SK-N-DZ (cell line): ENCODE measurements at regions not wholly inside any gene's neighbourhood (a gene's known extent, or its start where the extent isn't known, plus 50 kb on each side); places are given as distances from the start of the nearest gene placed in this dataset.

Experiments used
- DNase-seq: peaks from one replicate; pipeline ENCODE4 v3.0.0-alpha.2; 2015; ENCODE audit warnings: low spot score

DNA sequence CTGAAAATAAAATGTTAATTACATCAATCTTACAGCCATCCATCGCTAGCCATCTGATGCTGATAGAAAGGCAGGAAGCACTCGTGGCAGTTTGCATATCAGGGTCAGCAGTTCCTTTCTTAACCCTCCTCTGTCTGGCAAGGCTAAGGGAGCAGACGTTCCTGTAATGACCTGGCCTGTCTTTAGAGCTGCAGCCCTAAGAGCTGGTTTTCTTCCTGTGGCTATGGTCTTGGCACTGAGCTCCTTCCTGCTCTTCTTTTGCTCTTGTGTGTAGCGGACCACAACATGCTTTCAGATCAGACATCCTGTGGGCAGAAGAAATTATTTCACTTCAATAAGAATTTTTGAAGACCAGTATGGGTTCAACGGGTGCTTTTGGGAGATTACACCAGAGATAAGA is 170.4 kb downstream of the DAD1 start:
- no peak for DNase-seq

DNA sequence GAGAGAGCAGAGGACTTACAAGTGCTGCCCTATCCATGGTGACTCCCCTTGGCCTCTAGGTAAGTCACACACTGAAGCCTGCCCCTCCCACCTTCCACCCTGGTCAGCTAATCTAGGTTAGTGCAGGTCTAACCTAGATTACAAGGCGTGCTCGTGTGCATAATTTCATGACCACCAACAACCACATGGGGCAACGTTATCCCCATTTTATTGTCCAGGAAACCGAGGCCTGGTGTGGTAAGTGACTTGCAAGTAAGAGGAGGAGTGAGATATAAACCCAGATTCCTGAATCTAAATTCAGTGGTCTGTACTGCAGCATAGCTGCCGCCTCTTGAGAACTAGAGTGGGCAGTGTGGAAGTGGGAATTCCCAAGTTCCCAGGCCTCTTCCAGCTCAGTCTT is 171.1 kb downstream of the DAD1 start:
- no peak for DNase-seq

- DNase-seq: no peak
Observed at GRCh38 chr14:22416193-22416592, 172.8 kb downstream of the DAD1 start.

DNA sequence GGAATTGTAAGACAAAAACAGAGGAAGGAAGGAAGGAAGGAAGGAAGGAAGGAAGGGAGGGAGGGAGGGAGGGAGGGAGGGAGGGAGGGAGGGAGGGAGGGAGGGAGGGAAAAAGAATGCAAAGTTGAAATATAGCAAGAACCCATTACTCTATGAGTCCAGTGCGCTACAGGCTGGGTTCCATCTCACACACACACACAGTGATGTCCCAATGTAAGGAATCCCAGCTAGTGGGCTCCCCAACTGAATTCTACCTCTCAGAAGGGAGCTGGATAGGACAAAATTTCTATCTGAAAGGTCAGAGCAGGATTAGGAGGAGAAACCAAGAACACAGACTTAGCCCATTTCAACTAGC is 173.4 kb downstream of the DAD1 start:
- no peak for DNase-seq

- DNase-seq: no peak
Observed at GRCh38 chr14:22414876-22415604, 174.0 kb downstream of the DAD1 start.

DNA sequence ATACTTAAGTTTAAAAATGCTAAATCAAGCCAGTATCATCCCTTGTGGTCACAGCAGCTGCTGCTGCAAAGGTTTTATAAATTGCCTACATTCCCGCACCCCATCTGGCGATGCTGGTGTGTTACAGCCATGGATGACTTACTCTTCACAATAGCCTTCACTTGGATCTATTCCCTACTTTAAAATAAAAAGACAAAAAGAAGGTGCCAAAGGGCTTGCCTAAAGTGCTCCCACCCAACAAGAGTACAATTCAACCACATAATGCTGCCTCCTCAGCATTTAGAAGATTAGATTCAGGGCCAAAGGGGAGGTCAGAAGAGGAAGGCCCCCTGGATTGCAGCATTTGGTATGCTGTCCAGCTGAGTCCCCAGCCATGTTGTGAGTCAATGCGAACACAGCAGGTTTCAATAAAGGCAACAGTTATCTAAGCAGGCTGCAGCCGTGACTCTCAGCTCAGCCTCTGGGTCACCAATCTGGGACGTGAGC is 176.1 kb downstream of the DAD1 start:
- DNase-seq: no peak

DNA sequence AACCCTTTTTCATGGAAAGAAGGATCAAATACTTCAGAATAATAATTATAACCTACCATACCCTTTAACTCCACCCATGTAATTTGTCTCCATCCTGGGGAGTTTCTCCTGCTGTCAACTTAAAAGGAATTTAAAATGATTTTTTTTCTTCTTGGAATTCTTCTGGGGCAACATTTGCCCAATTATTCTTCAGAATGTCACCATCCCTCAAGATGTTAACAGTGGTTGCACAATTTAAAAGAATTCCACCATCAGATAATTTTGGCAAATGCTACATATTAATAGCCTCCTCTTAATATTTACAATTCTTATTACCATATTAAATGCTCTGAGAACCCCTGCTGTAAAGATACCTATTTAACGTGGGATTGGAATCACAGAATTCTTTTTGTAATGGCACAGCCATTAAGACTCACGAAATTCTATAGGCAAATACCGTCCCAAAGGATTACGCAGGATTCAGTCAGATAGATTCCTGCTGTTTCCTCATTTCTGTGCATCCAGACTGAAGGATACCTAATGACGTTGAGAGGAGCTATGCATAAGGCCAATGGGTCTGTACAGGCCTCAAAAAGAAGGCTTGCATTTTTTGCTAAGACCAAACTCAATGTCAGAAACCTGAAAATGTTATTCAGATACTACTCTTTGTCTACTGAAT is 177.5 kb downstream of the DAD1 start:
- DNase-seq: no peak

DNA sequence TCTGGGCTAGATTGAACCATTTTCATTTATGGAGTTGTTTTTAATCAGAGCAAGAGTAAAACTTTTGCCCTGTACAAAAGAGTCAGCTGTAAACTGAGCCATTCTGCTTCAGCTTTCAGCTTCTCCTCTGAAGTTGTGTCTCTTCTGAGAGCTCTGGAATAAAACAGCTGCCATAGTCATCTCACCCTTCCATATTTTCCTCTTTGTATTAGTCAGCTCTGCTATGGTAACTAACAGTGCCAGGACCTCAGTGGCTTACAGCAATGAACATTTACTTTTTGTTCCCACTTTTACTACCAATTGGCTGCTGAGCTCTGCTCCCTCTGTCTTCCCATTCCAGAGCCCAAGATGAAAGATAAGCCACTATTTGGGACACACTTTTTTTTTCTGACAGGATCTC is 178.5 kb downstream of the DAD1 start:
- no peak for DNase-seq

DNA sequence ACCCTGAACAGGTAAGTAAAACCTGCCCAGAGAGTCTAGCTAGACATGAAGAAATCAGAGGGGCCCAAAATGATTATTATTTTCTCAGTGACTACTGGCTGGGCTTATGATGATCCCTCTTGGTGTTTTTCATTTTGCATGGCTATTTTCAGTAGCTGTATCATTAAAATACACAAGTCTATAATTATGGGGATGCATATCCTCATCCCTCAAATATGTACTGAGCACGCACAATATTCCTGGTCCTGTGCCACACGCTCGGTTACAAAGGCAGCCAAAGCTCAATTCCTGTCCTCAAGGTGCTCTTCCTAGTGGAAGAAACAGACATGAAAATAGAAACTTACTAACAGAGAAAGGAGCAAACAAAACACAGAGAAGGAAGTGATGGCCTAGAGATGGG is 180.0 kb downstream of the DAD1 start:
- no peak for DNase-seq

GRCh38 chr14:22408547-22408946 is 180.5 kb downstream of the DAD1 start:
- DNase-seq: no peak

GRCh38 chr14:22407033-22407432 is 182.0 kb downstream of the DAD1 start:
- DNase-seq: no peak

- DNase-seq: no peak
Observed at GRCh38 chr14:22405201-22405600, 183.8 kb downstream of the DAD1 start.

- no peak for DNase-seq
Observed at GRCh38 chr14:22403296-22403695, 185.7 kb downstream of the DAD1 start.

DNA sequence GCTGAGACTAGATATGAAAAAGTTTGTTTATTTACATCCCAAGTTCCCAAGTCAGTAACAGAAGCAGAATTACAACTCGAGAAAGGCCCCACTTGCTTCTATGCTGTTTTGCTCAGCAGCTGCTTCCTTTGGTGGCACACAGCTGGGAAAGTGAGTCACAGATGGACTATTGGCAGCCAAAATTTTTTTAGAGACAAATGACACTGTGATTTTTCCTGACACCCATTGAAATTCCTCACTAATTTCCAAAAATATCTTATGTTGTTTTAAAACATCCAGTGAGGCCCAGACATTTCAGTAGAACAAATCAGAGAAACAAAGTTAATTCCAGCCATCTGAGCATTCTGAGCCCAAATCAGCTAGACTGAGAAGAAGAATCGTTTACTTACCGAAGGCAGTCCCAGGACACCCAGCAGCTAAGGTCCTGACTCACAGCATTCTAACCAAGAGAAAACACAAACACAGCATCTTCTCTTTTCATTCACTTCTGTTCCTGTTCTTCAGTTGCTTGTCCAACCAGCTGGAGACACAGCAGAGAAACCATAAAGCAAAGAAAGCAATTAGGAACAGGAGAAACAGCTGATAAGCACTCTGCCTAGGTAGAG is 188.3 kb downstream of the DAD1 start:
- no peak for DNase-seq

DNA sequence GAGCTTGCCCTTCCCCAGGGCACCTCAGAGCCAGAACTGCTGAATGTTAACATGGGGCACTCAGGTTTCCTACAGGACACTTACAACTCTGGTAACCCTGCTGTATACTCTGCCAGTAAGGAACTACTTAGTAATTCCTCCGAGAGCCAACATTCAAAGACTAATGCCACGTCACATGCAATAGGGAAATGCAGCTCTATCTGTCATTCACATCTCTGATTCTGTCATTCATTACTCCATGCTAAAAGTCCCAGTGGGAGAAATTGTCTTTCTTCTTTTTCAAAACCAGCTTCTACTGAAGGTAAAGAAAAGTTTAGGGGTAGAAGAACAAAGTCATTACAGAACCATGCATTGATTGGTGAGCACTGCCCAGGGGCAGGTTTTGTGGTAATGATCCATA is 189.2 kb downstream of the DAD1 start:
- DNase-seq: no peak

DNA sequence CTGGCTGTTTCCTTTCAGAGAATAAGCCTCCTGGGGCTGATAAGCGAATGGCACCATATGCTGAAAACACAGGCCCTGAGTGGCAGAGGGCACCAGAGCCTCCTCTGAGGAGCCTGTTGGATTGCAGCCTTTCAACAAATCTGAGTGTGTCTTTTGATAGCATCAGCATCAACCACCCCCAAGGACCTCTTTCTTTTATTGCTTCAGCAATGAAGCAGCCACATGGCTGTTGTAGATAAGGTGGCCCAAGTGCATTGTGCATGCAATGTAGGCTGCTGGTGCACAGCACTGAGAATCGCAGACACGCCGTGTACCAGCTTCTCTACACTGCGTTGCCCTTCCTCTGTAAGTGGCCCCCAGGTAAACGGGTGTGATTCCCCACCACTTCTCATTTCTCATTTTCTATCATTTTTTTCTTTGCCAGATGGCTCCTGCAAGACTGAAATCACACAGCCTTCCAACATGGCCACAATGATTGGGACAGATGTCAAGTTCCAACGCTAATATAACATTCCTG is 191.7 kb downstream of the DAD1 start:
- DNase-seq: no peak

GRCh38 chr14:22395803-22396202 is 193.2 kb downstream of the DAD1 start:
- DNase-seq: no peak

GRCh38 chr14:22394616-22395015 is 194.4 kb downstream of the DAD1 start:
- DNase-seq: no peak

GRCh38 chr14:22393796-22394195 is 195.2 kb downstream of the DAD1 start:
- no peak for DNase-seq

DNA sequence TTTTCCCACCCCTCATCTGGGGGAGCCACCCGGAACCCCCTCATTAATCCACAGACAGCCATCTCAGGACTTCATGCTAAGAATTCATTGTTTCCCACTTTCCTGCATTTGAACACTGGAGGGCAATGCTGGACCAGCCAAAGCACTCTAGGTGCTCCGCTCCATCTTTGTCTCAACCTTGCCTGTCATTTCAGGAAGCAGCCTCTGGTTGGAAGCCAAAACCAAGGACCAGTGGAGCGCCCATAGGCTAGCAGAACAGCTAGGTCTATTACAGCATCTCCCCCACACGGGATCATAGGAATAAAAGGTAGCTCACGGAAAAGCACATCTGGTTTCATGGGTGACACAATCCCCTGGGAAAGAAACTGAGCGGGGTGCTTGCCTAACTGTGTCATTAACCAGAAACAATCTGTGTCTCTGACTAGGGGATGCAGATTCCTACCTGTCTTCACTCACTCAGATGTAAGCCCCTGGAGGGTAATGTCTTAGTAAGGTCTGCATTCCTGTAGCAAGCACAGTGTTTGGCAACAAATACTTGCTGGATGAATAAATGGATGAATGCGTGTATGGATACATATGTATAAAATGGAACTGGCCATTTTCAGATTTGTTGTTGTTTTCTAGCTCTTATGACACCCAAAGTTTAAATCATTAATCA is 197.0 kb downstream of the DAD1 start:
- no peak for DNase-seq

DNA sequence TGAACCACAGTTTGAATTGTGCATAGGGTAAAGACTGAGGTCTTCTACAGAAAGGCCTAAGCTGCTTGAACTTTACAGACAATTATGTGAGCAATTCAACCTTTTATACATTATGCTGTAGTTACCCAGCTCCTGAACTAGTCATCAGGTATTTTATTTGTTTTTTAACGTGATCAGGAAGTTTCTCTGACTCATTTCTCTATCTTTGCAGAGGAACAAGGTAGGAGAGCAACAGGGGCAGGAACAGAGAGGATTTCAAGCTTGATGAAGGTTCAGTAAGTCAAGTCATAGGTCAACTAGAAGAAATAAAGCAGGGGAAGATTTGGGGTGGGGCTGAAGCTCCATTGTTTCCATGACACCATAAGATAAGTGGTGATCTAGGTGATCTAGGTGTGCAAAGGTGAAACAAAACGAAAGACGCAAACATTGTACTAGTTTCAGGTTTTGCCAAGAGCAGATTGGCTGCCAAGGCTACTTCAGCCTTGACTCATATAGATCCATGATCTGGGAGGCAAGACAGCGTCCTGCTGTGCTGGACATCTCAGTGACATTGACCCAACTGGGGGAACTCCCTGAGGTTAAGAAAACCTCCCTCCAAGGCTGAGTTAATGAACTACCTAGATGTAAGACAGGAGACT is 198.1 kb downstream of the DAD1 start:
- no peak for DNase-seq

DNA sequence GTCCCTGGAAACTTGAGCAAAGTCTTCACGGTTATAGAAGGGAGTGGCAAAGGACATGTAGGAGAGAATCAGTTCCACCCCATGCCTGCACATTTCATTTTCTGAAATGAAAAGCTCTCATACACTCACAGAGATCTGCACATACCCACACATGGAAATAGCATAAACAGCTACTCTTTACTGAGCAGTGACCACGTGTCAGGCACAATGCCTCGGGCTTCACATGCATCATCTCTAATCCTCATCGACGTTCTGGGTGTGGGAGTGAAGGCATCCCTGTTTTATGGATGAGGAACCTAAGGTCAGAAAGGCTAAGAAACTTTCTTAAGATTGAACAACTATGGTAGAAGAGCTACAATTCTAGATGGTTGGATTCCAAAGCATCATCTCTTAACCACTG is 198.8 kb downstream of the DAD1 start:
- no peak for DNase-seq
